ENCODE measurements at regions not wholly inside any gene's neighbourhood (a gene's known extent, or its start where the extent isn't known, plus 50 kb on each side); places are given as distances from the start of the nearest gene placed in this dataset.

GRCh38 chr6:94893327-94893726 lies 684.0 kb upstream of the MANEA start:
- TF ChIP-seq CTCF (IDR thresholded peaks at IDR 0.05), result no peak
- TF ChIP-seq POLR2A (IDR thresholded peaks at IDR 0.05), result no peak

All from ovary (tissue), 3 donors.